ENCODE measurements at regions not wholly inside any gene's neighbourhood (a gene's known extent, or its start where the extent isn't known, plus 50 kb on each side); places are given as distances from the start of the nearest gene placed in this dataset.

DNA sequence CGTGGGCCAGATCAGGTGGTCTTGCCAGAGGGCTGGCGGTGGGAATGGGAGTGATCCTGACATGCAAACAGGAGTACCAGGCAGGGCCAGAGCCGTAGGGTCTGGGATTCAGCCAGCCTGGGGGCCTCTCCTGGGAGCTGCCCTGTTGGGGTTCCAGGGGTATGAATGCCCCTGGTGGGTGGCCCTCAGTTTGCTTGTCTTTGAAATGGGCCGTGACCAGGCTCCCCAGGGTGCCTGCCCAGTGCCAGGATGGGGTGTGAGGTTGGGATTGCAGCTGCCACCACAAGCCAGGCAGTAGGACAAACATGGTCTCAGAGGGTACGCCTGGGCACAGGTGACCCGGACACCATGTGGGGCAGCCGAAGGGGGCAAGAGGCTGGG lies 168.8 kb downstream of the KIF26A start:
- no peaks in the 10 kb centered on the region for H3K79me2 ChIP-seq (ENCODE audit: control insufficient read depth, insufficient read depth, low read length)
- ChIA-PET POLR2A (interaction anchor here (0.7 kb wide), 2 partner anchors 54 to 107 kb away, joined by 3 to 4 read pairs; no protein-coding TSS in a partner anchor), CTCF (ENCODE audit: low intra/inter-chr PET ratio) (no interaction called here)
- in situ Hi-C loops (cut with MboI): no loop called here
- TF ChIP-seq, protein P1, sequence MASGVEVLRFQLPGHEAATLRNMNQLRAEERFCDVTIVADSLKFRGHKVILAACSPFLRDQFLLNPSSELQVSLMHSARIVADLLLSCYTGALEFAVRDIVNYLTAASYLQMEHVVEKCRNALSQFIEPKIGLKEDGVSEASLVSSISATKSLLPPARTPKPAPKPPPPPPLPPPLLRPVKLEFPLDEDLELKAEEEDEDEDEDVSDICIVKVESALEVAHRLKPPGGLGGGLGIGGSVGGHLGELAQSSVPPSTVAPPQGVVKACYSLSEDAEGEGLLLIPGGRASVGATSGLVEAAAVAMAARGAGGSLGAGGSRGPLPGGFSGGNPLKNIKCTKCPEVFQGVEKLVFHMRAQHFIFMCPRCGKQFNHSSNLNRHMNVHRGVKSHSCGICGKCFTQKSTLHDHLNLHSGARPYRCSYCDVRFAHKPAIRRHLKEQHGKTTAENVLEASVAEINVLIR (CRISPR knock-in tag; IDR thresholded peaks at IDR 0.05): no peak
- no peak for TF ChIP-seq ETV1 (tag; conservative IDR thresholded peaks at IDR 0.05; ENCODE audit: low read depth)
- no peaks in the 10 kb centered on the region for H4K20me1 ChIP-seq (replicated peaks; ENCODE audit: control insufficient read depth, insufficient read depth, low read length)
- no peaks in the 10 kb centered on the region for H3K4me1 ChIP-seq (replicated peaks in 1 of 2; ENCODE audit: control insufficient read depth in 2 of 2, insufficient read depth in 2 of 2, low read length in 2 of 2)
- DNase-seq (ENCODE audit: extremely low read depth in 1 of 4, low spot score in 3 of 4) (no peak), FAIRE-seq (no peak), ATAC-seq (no peak)
- no TSS peak for BruUV-seq (replicated peaks)
- peaks cover 0 to 29% of the 10 kb centered on the region in 2 experiments; a peak in 1 of 5 replicates for H3K27me3 ChIP-seq (ENCODE audit: control insufficient read depth in 2 of 2, insufficient read depth in 2 of 2, low read length in 2 of 2)
- H2AFZ ChIP-seq (ENCODE audit: low read depth, low read length): no peak overlapping the region
- H3K27ac ChIP-seq (ENCODE audit: extremely low read depth, low read depth, low read length): no peak overlapping the region
- no peaks in the 10 kb centered on the region for H3K36me3 ChIP-seq (ENCODE audit: control insufficient read depth, insufficient read depth, low read length)
- H3K4me3 ChIP-seq: no peak overlapping the region
- H3K9me1 ChIP-seq (ENCODE audit: control insufficient read depth, insufficient read depth, low read length): no peaks in the 10 kb centered on the region
- intact Hi-C loops (cut with micrococcal nuclease): no loop called here
- 0% methylated on average over 4 of the region's 7 CpGs for WGBS (ENCODE audit: insufficient coverage, low coverage, missing lambda C conversion rate)
- no peaks in the 10 kb centered on the region for H3K9me3 ChIP-seq (replicated peaks; ENCODE audit: control insufficient read depth, insufficient read depth, low read depth, low read length)
- no peak overlapping the region for H3K4me2 ChIP-seq (ENCODE audit: insufficient read depth, low read length)
- H3K9ac ChIP-seq (ENCODE audit: insufficient read depth in 1 of 2, low read depth in 2 of 2, low read length in 2 of 2): no peak overlapping the region

DNA sequence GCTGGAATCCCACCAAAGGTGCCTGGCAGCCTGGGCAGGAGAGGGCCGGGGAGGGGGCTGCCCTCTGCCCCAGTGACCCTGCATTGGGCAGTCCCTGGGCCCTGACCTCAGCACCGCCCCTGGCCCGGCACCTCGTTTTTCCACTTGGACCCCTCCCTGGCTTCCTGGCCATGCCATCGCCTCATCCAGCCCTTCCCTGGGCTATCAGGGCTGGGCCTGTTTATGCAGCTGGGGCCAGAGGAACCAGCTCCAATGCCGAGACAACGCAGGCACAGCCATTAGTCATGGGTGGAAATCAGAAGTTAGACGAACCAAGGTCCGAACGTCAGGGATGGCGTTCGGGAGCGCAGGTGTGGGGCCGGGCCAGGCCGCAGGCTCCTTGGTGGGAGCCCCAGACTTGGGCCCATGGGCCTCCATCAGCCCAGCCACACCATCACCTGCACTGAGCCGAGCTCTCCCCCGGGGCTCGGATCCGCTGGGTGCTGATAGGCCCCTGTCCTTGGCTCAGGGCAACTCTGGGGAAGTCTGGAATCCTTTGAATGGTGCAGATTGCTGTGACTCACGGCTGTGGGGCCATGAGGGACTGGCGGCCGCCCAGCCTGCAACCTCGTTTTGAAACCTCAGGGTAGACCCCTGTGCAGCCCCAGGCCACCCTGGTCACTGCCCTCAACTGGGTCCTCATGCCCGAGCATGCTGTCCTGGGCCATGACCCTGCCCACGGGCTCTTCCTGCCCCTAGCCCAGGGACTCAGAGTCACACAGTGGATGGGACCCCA lies 169.4 kb downstream of the KIF26A start:
- H3K9ac ChIP-seq (ENCODE audit: insufficient read depth in 1 of 2, low read depth in 2 of 2, low read length in 2 of 2): no peak overlapping the region
- BruUV-seq (replicated peaks): no TSS peak
- H3K27ac ChIP-seq (ENCODE audit: extremely low read depth, low read depth, low read length): no peak overlapping the region
- H3K27me3 ChIP-seq (ENCODE audit: control insufficient read depth in 2 of 2, insufficient read depth in 2 of 2, low read length in 2 of 2): peaks cover 0 to 23% of the 10 kb centered on the region in 2 experiments; a peak in 1 of 5 replicates
- intact Hi-C loops (cut with micrococcal nuclease) (no loop called here), in situ Hi-C loops (cut with MboI) (no loop called here)
- no peak for DNase-seq (ENCODE audit: extremely low read depth in 1 of 4, low spot score in 3 of 4)
- H3K9me3 ChIP-seq (replicated peaks; ENCODE audit: control insufficient read depth, insufficient read depth, low read depth, low read length): no peaks in the 10 kb centered on the region
- no peak for FAIRE-seq
- H3K9me1 ChIP-seq (ENCODE audit: control insufficient read depth, insufficient read depth, low read length): no peaks in the 10 kb centered on the region
- ChIA-PET CTCF (ENCODE audit: low intra/inter-chr PET ratio) (no interaction called here), POLR2A (interaction anchor here (0.7 kb wide), 2 partner anchors 54 to 108 kb away, joined by 3 to 4 read pairs; no protein-coding TSS in a partner anchor)
- 0% methylated on average over 17 of the region's 25 CpGs for WGBS (ENCODE audit: insufficient coverage, low coverage, missing lambda C conversion rate)
- no peaks in the 10 kb centered on the region for H3K4me1 ChIP-seq (replicated peaks in 1 of 2; ENCODE audit: control insufficient read depth in 2 of 2, insufficient read depth in 2 of 2, low read length in 2 of 2)
- no peak for ATAC-seq
- H3K36me3 ChIP-seq (ENCODE audit: control insufficient read depth, insufficient read depth, low read length): no peaks in the 10 kb centered on the region
- H4K20me1 ChIP-seq (replicated peaks; ENCODE audit: control insufficient read depth, insufficient read depth, low read length): no peaks in the 10 kb centered on the region
- H3K79me2 ChIP-seq (ENCODE audit: control insufficient read depth, insufficient read depth, low read length): no peaks in the 10 kb centered on the region
- no peak overlapping the region for H3K4me3 ChIP-seq
- no peak overlapping the region for H3K4me2 ChIP-seq (ENCODE audit: insufficient read depth, low read length)
- no peak overlapping the region for H2AFZ ChIP-seq (ENCODE audit: low read depth, low read length)
- no peak for TF ChIP-seq ZNF589 (CRISPR knock-in tag; IDR thresholded peaks at IDR 0.05; ENCODE audit: low read depth)
- no peak for TF ChIP-seq NCOA1 (IDR thresholded peaks at IDR 0.05; ENCODE audit: low read depth)
- no peak for TF ChIP-seq FOXA3 (CRISPR knock-in tag; conservative IDR thresholded peaks at IDR 0.05 in 1 of 2, IDR thresholded peaks at IDR 0.05 in 1 of 2)
- TF ChIP-seq ZNF197 (CRISPR knock-in tag; IDR thresholded peaks at IDR 0.05; ENCODE audit: low read depth): no peak
- no peak for TF ChIP-seq NUFIP1 (IDR thresholded peaks at IDR 0.05; ENCODE audit: partially characterized antibody)
- TF ChIP-seq ILF3 (IDR thresholded peaks at IDR 0.05; ENCODE audit: borderline replicate concordance): no peak
- no peak for TF ChIP-seq ATF1 (CRISPR knock-in tag; IDR thresholded peaks at IDR 0.05)
- TF ChIP-seq ATF1 (tag; IDR thresholded peaks at IDR 0.05): no peak
- TF ChIP-seq HDAC3 (IDR thresholded peaks at IDR 0.05; ENCODE audit: borderline replicate concordance, partially characterized antibody): no peak
- no peak for TF ChIP-seq SPI1 (IDR thresholded peaks at IDR 0.05; ENCODE audit: borderline replicate concordance, low read depth, low read length)
- no peak for TF ChIP-seq FOXP1 (CRISPR knock-in tag; IDR thresholded peaks at IDR 0.05)
- TF ChIP-seq FOSL1 (tag; conservative IDR thresholded peaks at IDR 0.05): no peak
- TF ChIP-seq ZNF75A (CRISPR knock-in tag; IDR thresholded peaks at IDR 0.05): no peak

Data from K562 (cell line).